H1 (cell line): ENCODE measurements at regions not wholly inside any gene's neighbourhood (a gene's known extent, or its start where the extent isn't known, plus 50 kb on each side); places are given as distances from the start of the nearest gene placed in this dataset.

Experiments used
- JUND ChIP-seq: IDR thresholded peaks from 2 replicates; pipeline ENCODE4 v1.6.1; 2011; ENCODE audit warnings: mild to moderate bottlenecking, improper control_type of control experiment, low read length
- NRF1 ChIP-seq: IDR thresholded peaks from 2 replicates; pipeline ENCODE4 v1.6.1; 2011; ENCODE audit warnings: mild to moderate bottlenecking, low read depth, low read length, improper control_type of control experiment
- POLR2A ChIP-seq, 2 experiments: IDR thresholded peaks; 1 replicate in 1 of 2; 2 replicates in 1 of 2; pipeline ENCODE4 v1.6.1; 2011; ENCODE audit warnings: low read depth in 2 of 2, low read length in 2 of 2, mild to moderate bottlenecking in 2 of 2; ENCODE audit errors: control extremely low read depth in 1 of 2
- POLR2AphosphoS5 ChIP-seq: IDR thresholded peaks from 2 replicates; pipeline ENCODE4 v1.6.1; 2011; ENCODE audit warnings: low read depth, low read length
- TF ChIP-seq, protein P1 (sequence below), 3 experiments: IDR thresholded peaks; 1 replicate in 2 of 3; 2 replicates in 1 of 3; pipeline versions ENCODE4 v1.5.1 to v1.6.1; 2011; ENCODE audit warnings: low read length in 3 of 3, mild to moderate bottlenecking in 3 of 3, inconsistent platforms in 2 of 3, low read depth in 1 of 3, moderate library complexity in 1 of 3; ENCODE audit not compliant: insufficient read depth in 1 of 3; ENCODE audit errors: control extremely low read depth in 1 of 3

DNA sequence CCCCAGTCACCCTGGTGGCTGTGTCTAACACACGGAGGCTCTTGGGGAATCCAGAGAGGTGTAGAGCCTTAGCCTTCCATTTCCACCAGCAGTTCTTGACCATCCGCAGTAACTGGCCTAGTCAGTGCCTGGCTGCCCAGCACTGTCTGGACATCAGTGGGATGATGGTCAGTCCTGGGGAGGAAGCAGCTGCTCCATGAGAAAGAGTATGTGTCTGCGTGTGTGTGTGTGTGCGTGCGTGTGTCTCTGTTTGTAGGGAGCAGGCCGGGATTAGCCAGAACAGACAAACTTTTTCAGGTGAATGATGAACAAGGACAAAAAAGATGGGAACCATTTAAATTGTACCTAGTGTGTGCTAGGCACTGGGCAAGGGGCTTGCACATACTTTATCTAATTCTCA, 109.3 kb upstream of the SYT13 start:
- TF ChIP-seq JUND (no peak), POLR2AphosphoS5 (no peak), POLR2A (IDR thresholded peaks at IDR 0.05; ENCODE audit: control extremely low read depth in 1 of 2, low read depth in 2 of 2, low read length in 2 of 2) (no peak), NRF1 (no peak)
- TF ChIP-seq, protein P1, sequence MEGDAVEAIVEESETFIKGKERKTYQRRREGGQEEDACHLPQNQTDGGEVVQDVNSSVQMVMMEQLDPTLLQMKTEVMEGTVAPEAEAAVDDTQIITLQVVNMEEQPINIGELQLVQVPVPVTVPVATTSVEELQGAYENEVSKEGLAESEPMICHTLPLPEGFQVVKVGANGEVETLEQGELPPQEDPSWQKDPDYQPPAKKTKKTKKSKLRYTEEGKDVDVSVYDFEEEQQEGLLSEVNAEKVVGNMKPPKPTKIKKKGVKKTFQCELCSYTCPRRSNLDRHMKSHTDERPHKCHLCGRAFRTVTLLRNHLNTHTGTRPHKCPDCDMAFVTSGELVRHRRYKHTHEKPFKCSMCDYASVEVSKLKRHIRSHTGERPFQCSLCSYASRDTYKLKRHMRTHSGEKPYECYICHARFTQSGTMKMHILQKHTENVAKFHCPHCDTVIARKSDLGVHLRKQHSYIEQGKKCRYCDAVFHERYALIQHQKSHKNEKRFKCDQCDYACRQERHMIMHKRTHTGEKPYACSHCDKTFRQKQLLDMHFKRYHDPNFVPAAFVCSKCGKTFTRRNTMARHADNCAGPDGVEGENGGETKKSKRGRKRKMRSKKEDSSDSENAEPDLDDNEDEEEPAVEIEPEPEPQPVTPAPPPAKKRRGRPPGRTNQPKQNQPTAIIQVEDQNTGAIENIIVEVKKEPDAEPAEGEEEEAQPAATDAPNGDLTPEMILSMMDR (IDR thresholded peaks at IDR 0.05; ENCODE audit: control extremely low read depth in 1 of 3, insufficient read depth in 1 of 3, low read depth in 1 of 3, low read length in 3 of 3) = no peak
